ENCODE measurements at regions not wholly inside any gene's neighbourhood (a gene's known extent, or its start where the extent isn't known, plus 50 kb on each side); places are given as distances from the start of the nearest gene placed in this dataset.

- ChIA-PET CTCF (no interaction called here), POLR2A (no interaction called here)
- no peak for DNase-seq (ENCODE audit: extremely low spot score)
- TF ChIP-seq ELF4 (IDR thresholded peaks at IDR 0.05): no peak
- TF ChIP-seq LEF1 (IDR thresholded peaks at IDR 0.05; ENCODE audit: borderline replicate concordance): no peak
Measured at GRCh38 chr2:10214179-10214578, 88.5 kb upstream of the HPCAL1 start.

GRCh38 chr2:10215393-10215935 is 87.2 kb upstream of the HPCAL1 start:
- TF ChIP-seq FOXK2 (IDR thresholded peaks at IDR 0.05) (no peak), LEF1 (IDR thresholded peaks at IDR 0.05; ENCODE audit: borderline replicate concordance) (no peak), SUZ12 (IDR thresholded peaks at IDR 0.05) (no peak), CTBP1 (IDR thresholded peaks at IDR 0.05; ENCODE audit: borderline replicate concordance) (no peak), PKNOX1 (IDR thresholded peaks at IDR 0.05) (no peak)
- DNase-seq (ENCODE audit: extremely low spot score): no peak
- CTCF ChIA-PET: no interaction called here
- POLR2A ChIA-PET: no interaction called here

- ChIA-PET POLR2A (no interaction called here), CTCF (no interaction called here)
- TF ChIP-seq TARDBP (IDR thresholded peaks at IDR 0.05) (no peak), ARNT (IDR thresholded peaks at IDR 0.05) (no peak), FOXA1 (IDR thresholded peaks at IDR 0.05) (no peak), ZNF384 (IDR thresholded peaks at IDR 0.05) (no peak), FOXK2 (IDR thresholded peaks at IDR 0.05) (no peak), FOXM1 (IDR thresholded peaks at IDR 0.05; ENCODE audit: borderline replicate concordance) (no peak), PKNOX1 (IDR thresholded peaks at IDR 0.05) (no peak), ELF4 (IDR thresholded peaks at IDR 0.05) (no peak), L3MBTL2 (conservative IDR thresholded peaks at IDR 0.05) (no peak), SP1 (IDR thresholded peaks at IDR 0.05) (no peak), SUZ12 (IDR thresholded peaks at IDR 0.05) (no peak), NFRKB (IDR thresholded peaks at IDR 0.05) (no peak), CTBP1 (IDR thresholded peaks at IDR 0.05; ENCODE audit: borderline replicate concordance) (no peak), HDGF (IDR thresholded peaks at IDR 0.05; ENCODE audit: borderline replicate concordance) (no peak), LEF1 (IDR thresholded peaks at IDR 0.05; ENCODE audit: borderline replicate concordance) (no peak), BHLHE40 (IDR thresholded peaks at IDR 0.05; ENCODE audit: borderline replicate concordance) (no peak)
- no peak for DNase-seq (ENCODE audit: extremely low spot score)
Measured at GRCh38 chr2:10216677-10217488, 85.8 kb upstream of the HPCAL1 start.

GRCh38 chr2:10217489-10218435 is 84.9 kb upstream of the HPCAL1 start:
- CTCF ChIA-PET: no interaction called here
- no peak for DNase-seq (ENCODE audit: extremely low spot score)
- TF ChIP-seq SP1 (IDR thresholded peaks at IDR 0.05): no peak
- TF ChIP-seq NFRKB (IDR thresholded peaks at IDR 0.05): no peak
- no peak for TF ChIP-seq ZNF384 (IDR thresholded peaks at IDR 0.05)
- no peak for TF ChIP-seq BHLHE40 (IDR thresholded peaks at IDR 0.05; ENCODE audit: borderline replicate concordance)
- TF ChIP-seq ELF4 (IDR thresholded peaks at IDR 0.05): no peak
- no peak for TF ChIP-seq PKNOX1 (IDR thresholded peaks at IDR 0.05)
- no peak for TF ChIP-seq SUZ12 (IDR thresholded peaks at IDR 0.05)
- no peak for TF ChIP-seq FOXA1 (IDR thresholded peaks at IDR 0.05)
- TF ChIP-seq FOXM1 (IDR thresholded peaks at IDR 0.05; ENCODE audit: borderline replicate concordance): no peak
- TF ChIP-seq LEF1 (IDR thresholded peaks at IDR 0.05; ENCODE audit: borderline replicate concordance): no peak
- TF ChIP-seq TARDBP (IDR thresholded peaks at IDR 0.05): no peak
- no peak for TF ChIP-seq FOXK2 (IDR thresholded peaks at IDR 0.05)
- TF ChIP-seq CTBP1 (IDR thresholded peaks at IDR 0.05; ENCODE audit: borderline replicate concordance): no peak
- no peak for TF ChIP-seq HDGF (IDR thresholded peaks at IDR 0.05; ENCODE audit: borderline replicate concordance)
- TF ChIP-seq L3MBTL2 (conservative IDR thresholded peaks at IDR 0.05): no peak
- no peak for TF ChIP-seq ARNT (IDR thresholded peaks at IDR 0.05)
- POLR2A ChIA-PET: no interaction called here

- no peak for TF ChIP-seq BHLHE40 (IDR thresholded peaks at IDR 0.05; ENCODE audit: borderline replicate concordance)
- no peak for TF ChIP-seq NFRKB (IDR thresholded peaks at IDR 0.05)
- TF ChIP-seq CTBP1 (IDR thresholded peaks at IDR 0.05; ENCODE audit: borderline replicate concordance): no peak
- no peak for TF ChIP-seq ARNT (IDR thresholded peaks at IDR 0.05)
- TF ChIP-seq LEF1 (IDR thresholded peaks at IDR 0.05; ENCODE audit: borderline replicate concordance): no peak
- no peak for TF ChIP-seq FOXK2 (IDR thresholded peaks at IDR 0.05)
- TF ChIP-seq SUZ12 (IDR thresholded peaks at IDR 0.05): no peak
- TF ChIP-seq L3MBTL2 (conservative IDR thresholded peaks at IDR 0.05): no peak
- no peak for TF ChIP-seq PKNOX1 (IDR thresholded peaks at IDR 0.05)
- ChIA-PET POLR2A (no interaction called here), CTCF (interaction anchor here (0.6 to 1.8 kb wide), 2 partner anchors 8 to 213 kb away, joined by 3 to 4 read pairs; no protein-coding TSS in a partner anchor)
- DNase-seq (ENCODE audit: extremely low spot score): no peak
Measured at GRCh38 chr2:10220045-10220901, 82.4 kb upstream of the HPCAL1 start.

Measured in HEK293T (cell line).